WTC11 (cell line): ENCODE measurements at regions not wholly inside any gene's neighbourhood (a gene's known extent, or its start where the extent isn't known, plus 50 kb on each side); places are given as distances from the start of the nearest gene placed in this dataset.

Experiments used
- ATAC-seq: fragments of 200-7000 bp; cut with Tn5 transposase; 2 replicates; pipeline ENCODE4 v1.10.0; 2021; ENCODE audit warnings: mild to moderate bottlenecking, moderate library complexity
- CTCF ChIA-PET: fragments of 300-600 bp; sonication (Branson Sonifier 250); formaldehyde crosslinking; loops from one replicate; lab custom pipeline; 2021; ENCODE audit warnings: antibody characterized with exemption; lab: Charles Lee
- POLR2A ChIA-PET: fragments of 350-600 bp; sonication (Branson Sonifier 250); formaldehyde crosslinking; loops from one replicate; lab custom pipeline; 2021; ENCODE audit warnings: antibody characterized with exemption; lab: Charles Lee
- DNase-seq: peaks from one replicate; pipeline ENCODE4 v3.0.0; 2021; ENCODE audit warnings: low spot score
- H3K27ac Mint-ChIP-seq: 2 replicates; pipeline ENCODE4 v1.8.0; 2021; ENCODE audit warnings: mixed read lengths
- H3K27me3 Mint-ChIP-seq: 2 replicates; pipeline ENCODE4 v1.8.0; 2021; ENCODE audit warnings: low read depth, mild to moderate bottlenecking, moderate library complexity, mixed read lengths
- H3K36me3 Mint-ChIP-seq: 2 replicates; pipeline ENCODE4 v1.8.0; 2021; ENCODE audit warnings: mixed read lengths
- H3K4me1 Mint-ChIP-seq: 2 replicates; pipeline ENCODE4 v1.8.0; 2022; ENCODE audit warnings: mixed read lengths
- H3K4me3 Mint-ChIP-seq: 2 replicates; pipeline ENCODE4 v1.8.0; 2021; ENCODE audit warnings: mild to moderate bottlenecking, moderate library complexity, mixed read lengths
- H3K9me3 Mint-ChIP-seq: 2 replicates; pipeline ENCODE4 v1.8.0; 2021; ENCODE audit warnings: mixed read lengths
- GTF2I ChIP-seq: fragments of 250-450 bp; sonication (Bioruptor Pico); conservative IDR thresholded peaks from 2 replicates; pipeline ENCODE4 v1.4.0; 2021; ENCODE audit warnings: mild to moderate bottlenecking
- NR1H2 ChIP-seq: sonication (generic); formaldehyde crosslinking; IDR thresholded peaks from 2 replicates; pipeline ENCODE4 v1.9.0; 2021; ENCODE audit warnings: mild to moderate bottlenecking, moderate library complexity, missing genetic modification reagents
- NR3C1 ChIP-seq: sonication (generic); formaldehyde crosslinking; conservative IDR thresholded peaks from 2 replicates; pipeline ENCODE4 v1.8.1; 2023; ENCODE audit warnings: low read depth, mild to moderate bottlenecking, missing genetic modification reagents
- OVOL2 ChIP-seq: fragments of 250-450 bp; sonication (Bioruptor Pico); IDR thresholded peaks from 2 replicates; pipeline ENCODE4 v1.9.0; 2021; ENCODE audit warnings: mild to moderate bottlenecking, borderline replicate concordance
- ZNF138 ChIP-seq: sonication (generic); formaldehyde crosslinking; conservative IDR thresholded peaks from 2 replicates; pipeline ENCODE4 v1.8.1; 2022; ENCODE audit warnings: mild to moderate bottlenecking, moderate library complexity, missing genetic modification reagents
- ZNF396 ChIP-seq: fragments of 250-450 bp; sonication (Bioruptor Pico); IDR thresholded peaks from 2 replicates; pipeline ENCODE4 v1.8.0; 2021; ENCODE audit warnings: mild to moderate bottlenecking, moderate library complexity, borderline replicate concordance
- TF ChIP-seq, protein P1 (sequence below): sonication (generic); formaldehyde crosslinking; IDR thresholded peaks from 2 replicates; pipeline ENCODE4 v1.8.1; 2022; ENCODE audit warnings: mild to moderate bottlenecking, moderate library complexity, missing genetic modification reagents
- TF ChIP-seq, protein P2 (sequence below): sonication (generic); formaldehyde crosslinking; IDR thresholded peaks from 2 replicates; pipeline ENCODE4 v1.8.1; 2022; ENCODE audit warnings: missing genetic modification reagents, borderline replicate concordance
- TF ChIP-seq, protein P3 (sequence below): sonication (generic); formaldehyde crosslinking; IDR thresholded peaks from 2 replicates; pipeline ENCODE4 v1.8.0; 2023; ENCODE audit warnings: missing genetic modification reagents
- TF ChIP-seq, protein P4 (sequence below): sonication (generic); formaldehyde crosslinking; IDR thresholded peaks from 2 replicates; pipeline ENCODE4 v1.8.1; 2023; ENCODE audit warnings: mild to moderate bottlenecking, missing genetic modification reagents, borderline replicate concordance
- TF ChIP-seq, protein P5 (sequence below): sonication (generic); formaldehyde crosslinking; conservative IDR thresholded peaks from 2 replicates; pipeline ENCODE4 v1.8.1; 2023; ENCODE audit warnings: mild to moderate bottlenecking, low read depth, missing genetic modification reagents, moderate library complexity
- TF ChIP-seq, protein P6 (sequence below): sonication (generic); formaldehyde crosslinking; IDR thresholded peaks from 2 replicates; pipeline ENCODE4 v1.8.1; 2022; ENCODE audit warnings: mild to moderate bottlenecking, missing genetic modification reagents, moderate library complexity, borderline replicate concordance

DNA sequence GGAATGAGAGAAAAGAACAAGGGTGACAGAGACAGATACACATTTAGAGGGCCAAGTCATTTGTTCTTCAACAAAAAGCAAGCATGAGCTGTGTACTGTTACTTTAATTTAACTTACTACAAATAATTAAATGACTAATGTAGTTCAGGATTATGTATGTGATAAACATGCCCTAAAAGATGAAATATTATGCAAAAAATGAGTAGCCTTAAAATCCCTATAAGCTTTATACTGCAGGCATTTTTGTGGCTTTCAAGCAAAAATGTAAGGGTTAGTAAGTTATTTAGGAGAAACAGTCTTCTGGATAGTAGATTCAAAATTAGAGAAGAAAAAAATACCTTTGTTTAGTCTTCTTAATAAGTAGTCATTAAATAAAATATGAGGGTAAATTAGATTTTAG, 431.2 kb downstream of the CSNK1G3 start:
- no peak for ATAC-seq
- peaks cover 78% of the 10 kb centered on the region for H3K9me3 Mint-ChIP-seq
- ChIA-PET CTCF (no interaction called here), POLR2A (no interaction called here)
- no peak overlapping the region for H3K4me3 Mint-ChIP-seq
- TF ChIP-seq, protein P1, sequence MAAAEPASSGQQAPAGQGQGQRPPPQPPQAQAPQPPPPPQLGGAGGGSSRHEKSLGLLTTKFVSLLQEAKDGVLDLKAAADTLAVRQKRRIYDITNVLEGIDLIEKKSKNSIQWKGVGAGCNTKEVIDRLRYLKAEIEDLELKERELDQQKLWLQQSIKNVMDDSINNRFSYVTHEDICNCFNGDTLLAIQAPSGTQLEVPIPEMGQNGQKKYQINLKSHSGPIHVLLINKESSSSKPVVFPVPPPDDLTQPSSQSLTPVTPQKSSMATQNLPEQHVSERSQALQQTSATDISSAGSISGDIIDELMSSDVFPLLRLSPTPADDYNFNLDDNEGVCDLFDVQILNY (CRISPR knock-in tag), result no peak
- TF ChIP-seq NR1H2 (CRISPR knock-in tag), result no peak
- TF ChIP-seq, protein P2, sequence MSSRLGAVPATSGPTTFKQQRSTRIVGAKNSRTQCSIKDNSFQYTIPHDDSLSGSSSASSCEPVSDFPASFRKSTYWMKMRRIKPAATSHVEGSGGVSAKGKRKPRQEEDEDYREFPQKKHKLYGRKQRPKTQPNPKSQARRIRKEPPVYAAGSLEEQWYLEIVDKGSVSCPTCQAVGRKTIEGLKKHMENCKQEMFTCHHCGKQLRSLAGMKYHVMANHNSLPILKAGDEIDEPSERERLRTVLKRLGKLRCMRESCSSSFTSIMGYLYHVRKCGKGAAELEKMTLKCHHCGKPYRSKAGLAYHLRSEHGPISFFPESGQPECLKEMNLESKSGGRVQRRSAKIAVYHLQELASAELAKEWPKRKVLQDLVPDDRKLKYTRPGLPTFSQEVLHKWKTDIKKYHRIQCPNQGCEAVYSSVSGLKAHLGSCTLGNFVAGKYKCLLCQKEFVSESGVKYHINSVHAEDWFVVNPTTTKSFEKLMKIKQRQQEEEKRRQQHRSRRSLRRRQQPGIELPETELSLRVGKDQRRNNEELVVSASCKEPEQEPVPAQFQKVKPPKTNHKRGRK, result no peak
- TF ChIP-seq, protein P3, sequence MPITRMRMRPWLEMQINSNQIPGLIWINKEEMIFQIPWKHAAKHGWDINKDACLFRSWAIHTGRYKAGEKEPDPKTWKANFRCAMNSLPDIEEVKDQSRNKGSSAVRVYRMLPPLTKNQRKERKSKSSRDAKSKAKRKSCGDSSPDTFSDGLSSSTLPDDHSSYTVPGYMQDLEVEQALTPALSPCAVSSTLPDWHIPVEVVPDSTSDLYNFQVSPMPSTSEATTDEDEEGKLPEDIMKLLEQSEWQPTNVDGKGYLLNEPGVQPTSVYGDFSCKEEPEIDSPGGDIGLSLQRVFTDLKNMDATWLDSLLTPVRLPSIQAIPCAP, result no peak
- no peak for TF ChIP-seq OVOL2
- TF ChIP-seq ZNF396 (CRISPR knock-in tag), result no peak
- TF ChIP-seq, protein P4, sequence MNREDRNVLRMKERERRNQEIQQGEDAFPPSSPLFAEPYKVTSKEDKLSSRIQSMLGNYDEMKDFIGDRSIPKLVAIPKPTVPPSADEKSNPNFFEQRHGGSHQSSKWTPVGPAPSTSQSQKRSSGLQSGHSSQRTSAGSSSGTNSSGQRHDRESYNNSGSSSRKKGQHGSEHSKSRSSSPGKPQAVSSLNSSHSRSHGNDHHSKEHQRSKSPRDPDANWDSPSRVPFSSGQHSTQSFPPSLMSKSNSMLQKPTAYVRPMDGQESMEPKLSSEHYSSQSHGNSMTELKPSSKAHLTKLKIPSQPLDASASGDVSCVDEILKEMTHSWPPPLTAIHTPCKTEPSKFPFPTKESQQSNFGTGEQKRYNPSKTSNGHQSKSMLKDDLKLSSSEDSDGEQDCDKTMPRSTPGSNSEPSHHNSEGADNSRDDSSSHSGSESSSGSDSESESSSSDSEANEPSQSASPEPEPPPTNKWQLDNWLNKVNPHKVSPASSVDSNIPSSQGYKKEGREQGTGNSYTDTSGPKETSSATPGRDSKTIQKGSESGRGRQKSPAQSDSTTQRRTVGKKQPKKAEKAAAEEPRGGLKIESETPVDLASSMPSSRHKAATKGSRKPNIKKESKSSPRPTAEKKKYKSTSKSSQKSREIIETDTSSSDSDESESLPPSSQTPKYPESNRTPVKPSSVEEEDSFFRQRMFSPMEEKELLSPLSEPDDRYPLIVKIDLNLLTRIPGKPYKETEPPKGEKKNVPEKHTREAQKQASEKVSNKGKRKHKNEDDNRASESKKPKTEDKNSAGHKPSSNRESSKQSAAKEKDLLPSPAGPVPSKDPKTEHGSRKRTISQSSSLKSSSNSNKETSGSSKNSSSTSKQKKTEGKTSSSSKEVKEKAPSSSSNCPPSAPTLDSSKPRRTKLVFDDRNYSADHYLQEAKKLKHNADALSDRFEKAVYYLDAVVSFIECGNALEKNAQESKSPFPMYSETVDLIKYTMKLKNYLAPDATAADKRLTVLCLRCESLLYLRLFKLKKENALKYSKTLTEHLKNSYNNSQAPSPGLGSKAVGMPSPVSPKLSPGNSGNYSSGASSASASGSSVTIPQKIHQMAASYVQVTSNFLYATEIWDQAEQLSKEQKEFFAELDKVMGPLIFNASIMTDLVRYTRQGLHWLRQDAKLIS (CRISPR knock-in tag), result no peak
- H3K27ac Mint-ChIP-seq, result no peak overlapping the region
- peaks cover 11% of the 10 kb centered on the region for H3K4me1 Mint-ChIP-seq
- no peak for DNase-seq
- H3K27me3 Mint-ChIP-seq, result peaks cover 12% of the 10 kb centered on the region
- peaks cover 79% of the 10 kb centered on the region for H3K36me3 Mint-ChIP-seq

DNA sequence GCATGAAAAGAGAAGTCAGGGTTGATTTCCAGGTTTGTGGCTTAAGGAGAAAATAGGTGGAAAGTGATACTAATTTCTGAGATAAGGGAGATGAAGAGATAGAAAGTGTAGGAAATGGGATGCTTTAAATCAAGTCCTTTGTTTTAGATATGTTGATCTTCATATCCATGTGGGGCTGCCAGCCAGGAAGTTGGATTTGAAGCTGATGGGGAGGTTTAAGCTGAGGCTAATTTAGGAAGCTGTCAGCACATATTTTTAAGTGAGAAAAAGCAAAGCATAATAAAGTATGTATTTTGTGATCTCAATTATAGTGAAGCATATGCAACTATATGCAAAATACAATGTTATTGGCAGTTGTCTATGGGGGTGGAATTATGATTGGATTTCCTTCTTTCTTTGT, 428.4 kb downstream of the CSNK1G3 start:
- Mint-ChIP-seq H3K27me3 (peaks cover 28% of the 10 kb centered on the region), H3K4me3 (no peak overlapping the region), H3K27ac (no peak overlapping the region), H3K9me3 (peaks cover 80% of the 10 kb centered on the region), H3K36me3 (peaks cover 84% of the 10 kb centered on the region), H3K4me1 (peaks cover 2% of the 10 kb centered on the region; the same call in 1 of the 2 replicates)
- DNase-seq, result no peak
- ATAC-seq, result no peak
- POLR2A ChIA-PET, result no interaction called here
- TF ChIP-seq, protein P5, sequence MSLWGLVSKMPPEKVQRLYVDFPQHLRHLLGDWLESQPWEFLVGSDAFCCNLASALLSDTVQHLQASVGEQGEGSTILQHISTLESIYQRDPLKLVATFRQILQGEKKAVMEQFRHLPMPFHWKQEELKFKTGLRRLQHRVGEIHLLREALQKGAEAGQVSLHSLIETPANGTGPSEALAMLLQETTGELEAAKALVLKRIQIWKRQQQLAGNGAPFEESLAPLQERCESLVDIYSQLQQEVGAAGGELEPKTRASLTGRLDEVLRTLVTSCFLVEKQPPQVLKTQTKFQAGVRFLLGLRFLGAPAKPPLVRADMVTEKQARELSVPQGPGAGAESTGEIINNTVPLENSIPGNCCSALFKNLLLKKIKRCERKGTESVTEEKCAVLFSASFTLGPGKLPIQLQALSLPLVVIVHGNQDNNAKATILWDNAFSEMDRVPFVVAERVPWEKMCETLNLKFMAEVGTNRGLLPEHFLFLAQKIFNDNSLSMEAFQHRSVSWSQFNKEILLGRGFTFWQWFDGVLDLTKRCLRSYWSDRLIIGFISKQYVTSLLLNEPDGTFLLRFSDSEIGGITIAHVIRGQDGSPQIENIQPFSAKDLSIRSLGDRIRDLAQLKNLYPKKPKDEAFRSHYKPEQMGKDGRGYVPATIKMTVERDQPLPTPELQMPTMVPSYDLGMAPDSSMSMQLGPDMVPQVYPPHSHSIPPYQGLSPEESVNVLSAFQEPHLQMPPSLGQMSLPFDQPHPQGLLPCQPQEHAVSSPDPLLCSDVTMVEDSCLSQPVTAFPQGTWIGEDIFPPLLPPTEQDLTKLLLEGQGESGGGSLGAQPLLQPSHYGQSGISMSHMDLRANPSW (CRISPR knock-in tag), result no peak
- no peak for TF ChIP-seq GTF2I
- no peak for TF ChIP-seq NR3C1
- TF ChIP-seq, protein P6, sequence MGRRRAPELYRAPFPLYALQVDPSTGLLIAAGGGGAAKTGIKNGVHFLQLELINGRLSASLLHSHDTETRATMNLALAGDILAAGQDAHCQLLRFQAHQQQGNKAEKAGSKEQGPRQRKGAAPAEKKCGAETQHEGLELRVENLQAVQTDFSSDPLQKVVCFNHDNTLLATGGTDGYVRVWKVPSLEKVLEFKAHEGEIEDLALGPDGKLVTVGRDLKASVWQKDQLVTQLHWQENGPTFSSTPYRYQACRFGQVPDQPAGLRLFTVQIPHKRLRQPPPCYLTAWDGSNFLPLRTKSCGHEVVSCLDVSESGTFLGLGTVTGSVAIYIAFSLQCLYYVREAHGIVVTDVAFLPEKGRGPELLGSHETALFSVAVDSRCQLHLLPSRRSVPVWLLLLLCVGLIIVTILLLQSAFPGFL, result no peak
- no peak for TF ChIP-seq ZNF138
- CTCF ChIA-PET, result interaction anchor here (0.8 kb wide), 1 partner anchor 349 kb away, joined by 3 read pairs; no protein-coding TSS in a partner anchor
